Left ventricle myocardium superior (tissue), 1 donor: ENCODE measurements at regions not wholly inside any gene's neighbourhood (a gene's known extent, or its start where the extent isn't known, plus 50 kb on each side); places are given as distances from the start of the nearest gene placed in this dataset.

Source experiments
- ATAC-seq: fragments of 200-7000 bp; cut with Tn5 transposase; one replicate; pipeline ENCODE4 v1.9.1; 2020; ENCODE audit warnings: mild to moderate bottlenecking, moderate library complexity
- DNase-seq: peaks from one replicate; pipeline ENCODE4 v3.0.0-alpha.2; 2020
- intact Hi-C: fragments of 100-400 bp; cut with micrococcal nuclease; formaldehyde crosslinking; loops from one replicate; pipeline ENCODE4 v1.11.0; 2022
- donor health status: DM: no; HTN: yes; CAD: no; lungs with severe emphysema.

- no peak for DNase-seq
- no peak for ATAC-seq
- intact Hi-C loops: no loop called here
These were observed 340.8 kb downstream of the KLF12 start for GRCh38 chr13:73793361-73793760.

DNA sequence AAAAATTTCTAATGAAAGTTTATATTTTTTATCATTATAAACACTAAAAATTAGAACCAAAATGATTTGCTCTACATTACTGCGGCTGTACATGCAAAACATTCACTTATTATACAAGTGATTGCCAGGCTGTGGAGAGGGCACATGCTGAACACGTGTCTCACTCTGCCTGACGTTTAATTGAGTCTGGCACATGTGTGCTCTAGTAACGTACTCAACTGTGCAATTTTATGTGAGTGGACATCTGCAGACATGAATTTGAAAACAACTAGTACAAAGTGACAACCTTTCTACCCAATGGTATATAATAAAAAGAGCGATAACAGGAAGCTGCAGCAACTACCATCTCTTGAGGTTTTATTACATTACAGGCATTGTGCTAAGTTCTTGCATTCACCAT lies 341.4 kb downstream of the KLF12 start:
- ATAC-seq: no peak
- intact Hi-C loops: no loop called here
- DNase-seq: no peak

DNA sequence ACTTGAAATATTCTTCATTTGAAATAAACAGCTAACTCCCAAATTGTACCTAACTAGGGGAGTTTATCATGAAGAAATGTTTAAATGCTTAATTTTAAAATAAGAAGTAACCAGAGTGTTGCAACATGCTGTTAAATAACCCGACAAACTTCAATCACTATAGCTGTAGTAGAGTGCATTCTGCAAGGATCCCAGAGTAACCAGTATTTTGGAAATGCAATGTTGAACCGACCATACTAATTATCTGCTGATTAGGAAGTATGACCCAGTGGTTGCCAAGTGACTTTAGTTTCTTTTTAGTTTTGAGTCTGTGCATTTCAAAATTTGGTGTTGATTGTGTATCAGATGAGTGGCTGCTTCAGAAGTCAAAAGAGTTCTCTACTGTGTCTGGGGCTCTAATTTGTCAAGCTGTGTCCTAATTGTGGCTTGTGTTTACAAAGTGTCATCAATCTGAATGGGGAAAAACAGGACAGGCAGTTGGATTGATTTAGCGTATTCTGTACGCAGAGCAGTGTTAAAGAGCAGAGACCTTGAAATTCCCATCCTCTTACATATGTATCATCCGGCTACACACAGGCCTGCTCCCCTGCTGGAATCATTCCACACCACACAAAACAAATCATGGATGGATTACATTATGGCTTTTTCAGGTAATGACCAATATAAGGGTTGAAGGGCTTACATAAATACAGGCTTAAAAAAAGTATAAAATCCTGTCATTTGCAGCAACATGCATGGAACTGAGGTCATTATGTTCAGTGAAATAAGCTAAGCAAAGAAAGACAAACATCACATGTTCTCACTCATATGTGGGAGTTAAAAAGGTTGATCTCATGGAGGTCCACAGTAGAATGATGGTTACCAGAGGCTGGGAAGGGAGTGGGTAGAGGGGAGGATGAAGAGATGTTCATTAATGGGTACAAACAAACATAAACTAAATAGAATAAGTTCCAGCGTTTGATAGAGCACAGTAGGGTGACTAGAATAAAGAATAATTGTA lies 351.5 kb downstream of the KLF12 start:
- ATAC-seq (no peak), DNase-seq (no peak)
- intact Hi-C loops: no loop called here

- DNase-seq: no peak
- no peak for ATAC-seq
- intact Hi-C loops: no loop called here
These were observed 352.8 kb downstream of the KLF12 start for GRCh38 chr13:73781384-73781783.

- intact Hi-C loops: no loop called here
- no peak for ATAC-seq
- no peak for DNase-seq
These were observed 354.3 kb downstream of the KLF12 start for GRCh38 chr13:73779881-73780280.

DNA sequence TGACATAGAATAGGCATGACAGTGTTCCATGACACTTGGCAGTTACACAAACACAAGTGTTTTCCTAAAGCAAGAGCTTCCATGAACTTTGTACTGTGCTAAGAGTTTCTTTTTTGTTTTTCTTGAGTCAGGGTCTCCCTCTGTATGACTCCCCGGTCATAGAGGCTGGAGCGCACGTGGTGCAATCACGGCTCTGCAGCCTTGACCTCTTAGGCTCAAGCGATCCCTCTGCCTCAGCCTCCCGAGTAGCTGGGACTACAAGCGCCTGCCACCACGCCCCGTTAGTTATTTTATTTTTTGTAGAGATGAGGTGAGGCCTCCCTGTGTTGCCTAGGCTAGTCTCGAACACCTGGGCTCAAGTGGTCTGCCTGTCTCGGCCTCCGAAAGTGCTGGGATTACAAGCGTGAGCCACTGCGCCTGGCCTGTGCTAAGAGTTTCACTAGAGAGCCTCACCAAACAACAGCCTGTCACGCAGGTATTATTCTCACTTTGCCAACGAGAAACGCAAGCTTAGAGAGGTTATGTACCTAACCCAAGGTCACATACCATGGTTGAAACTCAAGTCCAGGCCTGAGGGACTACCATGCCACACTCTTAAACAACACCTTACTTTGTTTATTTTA lies 355.9 kb downstream of the KLF12 start:
- intact Hi-C loops: no loop called here
- DNase-seq: no peak
- ATAC-seq: no peak

DNA sequence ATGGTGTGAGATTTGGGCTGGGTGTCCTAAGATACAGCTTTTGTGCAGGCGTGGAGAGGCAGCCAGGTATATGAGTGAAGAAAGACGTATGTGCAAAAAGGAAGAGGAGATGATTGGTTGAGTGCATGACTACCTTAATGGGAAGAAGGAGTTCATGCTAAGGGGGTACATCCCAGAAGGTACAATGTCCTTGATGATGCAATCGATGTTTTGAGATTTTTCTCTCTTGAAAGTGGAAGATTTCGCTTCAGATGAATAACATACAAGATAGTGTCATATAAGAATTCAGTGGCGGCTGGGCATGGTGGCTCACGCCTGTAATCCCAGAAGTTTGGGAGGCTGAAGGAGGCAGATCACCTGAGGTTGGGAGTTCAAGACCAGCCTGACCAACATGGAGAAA lies 357.1 kb downstream of the KLF12 start:
- ATAC-seq: no peak
- intact Hi-C loops: no loop called here
- DNase-seq: no peak

- DNase-seq: no peak
- peak; percentile 87 for ATAC-seq
- intact Hi-C loops: no loop called here
These were observed 357.9 kb downstream of the KLF12 start for GRCh38 chr13:73776151-73776785.

GRCh38 chr13:73773168-73773549 lies 361.0 kb downstream of the KLF12 start:
- intact Hi-C loops: no loop called here
- no peak for ATAC-seq

GRCh38 chr13:73772449-73773167 lies 361.6 kb downstream of the KLF12 start:
- DNase-seq: no peak
- intact Hi-C loops: no loop called here
- ATAC-seq: no peak

More at GRCh38 chr13:73773168-73773549, 361.0 kb downstream of the KLF12 start:
- no peak for DNase-seq

GRCh38 chr13:73767747-73768315 lies 366.4 kb downstream of the KLF12 start:
- no peak for DNase-seq
- ATAC-seq: no peak
- intact Hi-C loops: loop anchor here (10.0 kb wide), 1 partner anchor 517 kb away; no protein-coding TSS in a partner anchor

DNA sequence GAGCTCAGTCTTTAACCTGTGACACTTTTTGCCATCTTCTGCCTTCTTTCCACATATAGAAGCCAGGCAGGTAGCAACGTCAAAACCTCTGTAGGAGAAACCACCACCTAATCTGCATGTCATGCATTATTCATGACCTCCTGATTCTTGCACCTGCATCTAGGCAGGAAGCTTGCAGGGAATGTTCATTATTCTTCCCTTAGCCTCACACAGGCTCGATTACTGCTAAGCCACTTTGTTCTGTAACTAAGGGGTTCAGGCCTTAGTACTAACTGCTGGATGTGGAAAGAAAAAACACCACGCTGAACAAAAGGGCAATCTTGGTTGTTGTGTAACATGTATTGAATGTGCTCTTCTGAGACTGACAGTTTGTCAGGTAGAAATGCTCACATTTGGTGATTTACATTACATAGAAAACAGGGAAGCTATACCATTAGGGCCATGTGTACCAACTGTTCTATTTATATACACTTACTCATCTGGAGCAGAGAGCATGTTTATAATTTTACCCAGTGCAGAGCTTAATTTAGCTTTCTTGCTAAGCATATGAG lies 366.9 kb downstream of the KLF12 start:
- intact Hi-C loops: loop anchor here (10.0 kb wide), 1 partner anchor 518 kb away; no protein-coding TSS in a partner anchor
- DNase-seq (no peak), ATAC-seq (peak; percentile 57)

GRCh38 chr13:73765651-73766384 lies 368.4 kb downstream of the KLF12 start:
- DNase-seq: peak; percentile 89
- intact Hi-C loops: loop anchor here (10.0 kb wide), 1 partner anchor 519 kb away; no protein-coding TSS in a partner anchor
- peak; percentile 87 for ATAC-seq

DNA sequence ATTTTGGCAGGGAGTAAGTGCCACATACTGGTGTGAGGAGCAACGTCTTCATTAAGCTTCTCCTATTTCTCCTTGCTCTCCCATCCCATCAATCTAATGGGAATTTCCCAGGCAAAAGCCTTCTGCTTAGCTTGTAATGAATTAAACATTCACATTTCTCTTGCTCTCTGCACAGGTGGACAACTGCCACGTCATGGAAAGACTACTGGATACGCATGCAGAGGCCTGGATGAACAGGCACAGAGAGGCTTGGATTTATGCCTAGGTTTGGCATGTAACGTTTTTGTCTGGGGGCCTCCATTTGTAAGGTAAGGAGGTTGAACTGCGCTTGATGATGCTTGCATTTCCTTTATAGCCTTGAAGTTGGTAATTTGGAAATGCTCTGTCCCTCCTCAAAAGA lies 374.8 kb downstream of the KLF12 start:
- DNase-seq (no peak), ATAC-seq (no peak)
- intact Hi-C loops: loop anchor here (10.0 kb wide), 1 partner anchor 375 kb away; the partner anchor contains the start of gene KLF12

- intact Hi-C loops: loop anchor here (10.0 kb wide), 1 partner anchor 377 kb away; the partner anchor contains the start of gene KLF12
- ATAC-seq: no peak
These were observed 376.5 kb downstream of the KLF12 start for GRCh38 chr13:73757481-73758233.

GRCh38 chr13:73754727-73755292 lies 379.4 kb downstream of the KLF12 start:
- DNase-seq: no peak
- intact Hi-C loops: loop anchor here (10.0 kb wide), 1 partner anchor 380 kb away; the partner anchor contains the start of gene KLF12
- ATAC-seq: peak; percentile 56

More at GRCh38 chr13:73757481-73758233, 376.5 kb downstream of the KLF12 start:
- no peak for DNase-seq

DNA sequence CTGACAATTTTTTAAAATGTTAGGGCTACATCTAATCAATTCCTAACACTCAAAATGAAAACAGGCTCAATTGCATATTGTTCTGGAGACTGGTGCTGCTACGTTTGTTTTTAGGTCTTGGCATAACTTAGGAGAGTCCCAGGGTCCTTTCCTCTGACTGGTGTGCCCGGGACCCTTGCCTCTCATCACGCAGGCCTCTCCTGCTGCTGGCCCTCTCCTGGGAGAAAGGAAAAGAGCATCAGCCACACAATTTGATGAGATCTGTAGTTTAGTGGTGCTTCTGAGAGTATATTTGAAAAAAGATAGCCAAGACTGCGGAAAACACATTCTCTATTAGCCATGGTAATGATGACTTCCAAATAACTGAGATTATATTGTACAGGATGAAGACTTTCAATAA lies 380.0 kb downstream of the KLF12 start:
- DNase-seq (no peak), ATAC-seq (no peak)
- intact Hi-C loops: loop anchor here (10.0 kb wide), 1 partner anchor 381 kb away; the partner anchor contains the start of gene KLF12
